ENCODE measurements at regions not wholly inside any gene's neighbourhood (a gene's known extent, or its start where the extent isn't known, plus 50 kb on each side); places are given as distances from the start of the nearest gene placed in this dataset.

GRCh38 chr15:66844747-66845145, 142.7 kb downstream of the SMAD6 start:
- no peak for TF ChIP-seq CTCF (conservative IDR thresholded peaks at IDR 0.05)
- Histone ChIP-seq H2BK120ac (ENCODE audit: low read depth, low read length, poor library complexity, severe bottlenecking) (no peak overlapping the region), H3K79me2 (ENCODE audit: insufficient read depth, low read length) (no peaks in the 10 kb centered on the region)

More at GRCh38 chr15:66844747-66845145, 142.7 kb downstream of the SMAD6 start:
- Mint-ChIP-seq H3K4me3 (no peak overlapping the region), H3K4me1 (peaks cover 12 to 13% of the 10 kb centered on the region in 2 experiments), H3K27ac (no peak overlapping the region), H3K9me3 (no peaks in the 10 kb centered on the region), H3K27me3 (ENCODE audit: low read depth) (peaks cover 42% of the 10 kb centered on the region), H3K36me3 (ENCODE audit: insufficient read depth in 1 of 3, low read depth in 3 of 3) (no peaks in the 10 kb centered on the region; a peak in 1 of 7 replicates)
- no peak overlapping the region for H3K9ac ChIP-seq (ENCODE audit: extremely low read depth, insufficient read length, low read length)
- no peak overlapping the region for H4K5ac ChIP-seq (ENCODE audit: insufficient read length, low read depth, low read length)
- no peak overlapping the region for H3K23ac ChIP-seq (ENCODE audit: insufficient read length, low read depth, low read length)
- H3T11ph ChIP-seq (ENCODE audit: low read length) = no peak overlapping the region
- H4K20me1 ChIP-seq (ENCODE audit: control insufficient read depth, insufficient read depth, insufficient read length) = no peaks in the 10 kb centered on the region
- peaks cover 16% of the 10 kb centered on the region; the same call in 1 of the 2 replicates for H3K27me3 ChIP-seq (ENCODE audit: insufficient read depth, low read length)
- no peak for DNase-seq
- H4K8ac ChIP-seq (replicated peaks; ENCODE audit: insufficient read length, low read depth, low read length) = no peak overlapping the region
- WGBS (ENCODE audit: extremely low coverage, insufficient read length, low lambda C conversion rate) = no CpG with 5 or more reads among the region's 5 CpGs
- no peak overlapping the region for H2BK5ac ChIP-seq (ENCODE audit: insufficient read length, low read length)
- no peak overlapping the region for H3K4ac ChIP-seq (ENCODE audit: low read depth, low read length)
- H3K9me3 ChIP-seq (ENCODE audit: control insufficient read depth, low read depth, low read length) = no peaks in the 10 kb centered on the region
- H3K4me2 ChIP-seq (ENCODE audit: insufficient read depth, insufficient read length, low read length) = no peak overlapping the region
- H3K79me1 ChIP-seq (ENCODE audit: insufficient read depth, low read depth, low read length, poor library complexity, severe bottlenecking) = no peaks in the 10 kb centered on the region
- no peak overlapping the region for H2BK20ac ChIP-seq (ENCODE audit: low read depth, low read length, poor library complexity, severe bottlenecking)
- peaks cover 5% of the 10 kb centered on the region for H3K23me2 ChIP-seq (ENCODE audit: insufficient read length, low read depth, low read length, poor library complexity, severe bottlenecking)
- H2BK12ac ChIP-seq (ENCODE audit: insufficient read length, low read depth, low read length) = no peak overlapping the region
- H3K4me1 ChIP-seq (ENCODE audit: insufficient read depth, low read length) = no peaks in the 10 kb centered on the region
- H3K14ac ChIP-seq (ENCODE audit: insufficient read depth, low read length) = no peak overlapping the region; the same call in 1 of the 2 replicates
- H2AK5ac ChIP-seq (ENCODE audit: insufficient read length, low read length) = no peak overlapping the region
- H4K91ac ChIP-seq (ENCODE audit: insufficient read length, low read depth, low read length) = no peak overlapping the region
- no peak overlapping the region for H2AFZ ChIP-seq (ENCODE audit: low read length)
- no peak overlapping the region for H3K56ac ChIP-seq (ENCODE audit: insufficient read length, low read depth, low read length)
- H2BK15ac ChIP-seq (ENCODE audit: low read depth, low read length) = no peak overlapping the region
- H3K18ac ChIP-seq (ENCODE audit: insufficient read length, low read depth, low read length) = no peak overlapping the region
- H3K27ac ChIP-seq (ENCODE audit: insufficient read length, low read depth, low read length) = no peak overlapping the region

Measured in H9 (cell line).